HG03575 (cell line): ENCODE measurements at regions not wholly inside any gene's neighbourhood (a gene's known extent, or its start where the extent isn't known, plus 50 kb on each side); places are given as distances from the start of the nearest gene placed in this dataset.

Source experiments
- ATAC-seq: cut with Tn5 transposase; IDR thresholded peaks from one replicate; pipeline ENCODE4 v1.9.1; 2021; ENCODE audit not compliant: unreplicated experiment, insufficient number of reproducible peaks, low FRiP score; ENCODE audit errors: extremely low read depth

DNA sequence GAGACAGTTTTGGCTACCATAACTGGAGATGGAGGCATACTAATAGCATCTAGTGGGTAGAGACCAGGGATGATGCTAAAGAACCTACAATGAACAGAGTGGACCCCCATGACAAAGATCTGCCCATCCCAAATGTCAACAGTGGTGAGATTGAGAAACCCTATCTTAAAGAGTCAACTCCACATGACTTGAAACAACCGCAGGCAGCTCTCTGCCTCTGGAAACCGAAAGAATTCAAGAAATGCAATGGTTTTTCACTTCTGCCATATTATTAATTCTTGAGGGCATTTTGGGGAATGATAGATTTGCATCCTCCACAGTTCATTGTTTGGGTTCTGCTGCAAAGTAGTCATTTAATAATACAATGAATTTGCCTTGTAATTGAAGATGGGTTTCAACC is 463.4 kb downstream of the MAFB start:
- no peak for ATAC-seq

- no peak for ATAC-seq
Observed at GRCh38 chr20:40223810-40224209, 465.2 kb downstream of the MAFB start.

DNA sequence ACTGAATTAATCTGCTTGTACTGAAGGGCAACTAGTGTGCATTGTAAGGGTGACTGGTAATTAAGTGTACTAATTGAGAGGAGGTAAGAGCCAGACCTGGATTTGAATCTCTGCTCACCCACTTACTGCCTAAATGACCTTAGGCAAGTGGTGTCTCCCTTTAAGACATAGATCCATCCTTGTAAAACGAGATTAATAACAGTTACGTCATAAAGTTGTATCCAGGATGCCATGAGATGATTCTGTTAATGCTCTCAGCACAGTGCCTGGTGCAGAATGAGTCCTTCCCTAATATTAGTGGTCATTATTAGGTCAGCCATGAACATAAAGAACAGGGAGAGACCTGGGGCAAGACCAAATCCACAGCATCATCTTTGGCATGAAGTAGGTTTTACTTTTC is 470.1 kb downstream of the MAFB start:
- no peak for ATAC-seq

DNA sequence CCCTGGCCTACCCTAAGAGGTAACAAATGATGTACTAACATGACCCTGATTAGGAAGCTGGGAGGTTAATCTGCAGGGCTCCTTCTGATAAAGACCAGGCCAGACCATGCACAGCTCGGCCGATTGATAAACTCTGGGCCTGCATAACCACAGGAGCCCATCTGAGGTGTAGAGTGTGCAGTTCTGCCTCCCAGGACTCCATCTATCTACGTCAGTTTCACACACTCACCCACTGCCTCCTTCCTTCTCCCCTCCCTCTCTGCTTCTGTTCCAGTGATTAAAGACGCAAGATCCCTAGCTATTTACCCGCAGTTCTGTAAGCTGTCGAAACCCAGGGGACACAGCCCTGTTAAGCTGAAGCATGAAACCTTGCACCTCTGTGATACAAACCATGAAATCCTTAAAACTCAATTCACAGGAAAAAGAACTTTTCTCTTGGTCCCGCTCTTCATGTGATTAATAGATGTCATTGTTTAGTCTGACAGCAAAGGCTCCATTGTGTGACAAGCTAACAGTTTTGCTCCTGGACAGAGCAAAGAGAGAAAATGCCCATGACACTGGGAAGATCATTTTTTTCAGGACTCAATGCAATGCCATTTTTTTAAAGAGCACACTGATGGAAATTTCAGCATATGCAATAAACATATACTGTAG is 470.6 kb downstream of the MAFB start:
- no peak for ATAC-seq

DNA sequence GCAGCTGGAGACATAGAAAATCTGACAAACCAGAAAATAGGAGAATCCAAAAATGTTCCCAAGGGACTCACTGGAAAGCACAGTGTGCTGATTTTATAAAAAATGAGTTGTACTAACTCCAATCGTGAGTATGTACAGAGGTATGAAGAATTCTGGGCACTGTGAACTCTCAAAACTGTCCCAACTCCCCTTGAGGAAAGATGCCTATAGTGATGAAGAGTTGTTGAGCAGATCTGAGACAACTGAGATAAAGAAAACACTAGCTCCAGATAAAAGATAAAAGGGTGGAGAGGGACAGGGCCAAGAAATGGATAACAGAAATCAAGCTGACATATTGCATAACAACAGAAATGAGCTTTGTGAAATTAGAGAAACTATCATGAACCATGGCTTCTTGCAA is 481.4 kb downstream of the MAFB start:
- no peak for ATAC-seq

DNA sequence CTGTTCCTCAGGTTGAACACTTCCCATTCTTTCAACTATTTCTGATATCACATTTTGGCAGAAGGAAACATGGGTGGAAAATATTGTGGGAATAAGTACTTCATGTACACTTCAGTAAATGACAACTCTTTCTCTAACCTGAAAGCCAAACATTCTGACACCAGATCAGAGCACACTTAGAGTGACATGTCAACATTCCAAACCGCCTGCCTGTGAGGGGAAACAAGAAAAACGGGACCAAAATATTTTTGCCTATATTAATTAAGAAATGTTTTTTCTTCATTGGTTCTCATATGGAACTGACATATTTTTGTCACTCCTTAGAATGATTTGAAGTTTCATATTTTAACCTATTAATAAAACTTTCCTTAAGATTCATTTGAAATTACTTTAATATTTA is 483.1 kb downstream of the MAFB start:
- no peak for ATAC-seq

GRCh38 chr20:40203032-40203431 is 486.0 kb downstream of the MAFB start:
- ATAC-seq: no peak

- ATAC-seq: no peak
Observed at GRCh38 chr20:40197691-40198090, 491.3 kb downstream of the MAFB start.

GRCh38 chr20:40196846-40197436 is 492.1 kb downstream of the MAFB start:
- no peak for ATAC-seq

DNA sequence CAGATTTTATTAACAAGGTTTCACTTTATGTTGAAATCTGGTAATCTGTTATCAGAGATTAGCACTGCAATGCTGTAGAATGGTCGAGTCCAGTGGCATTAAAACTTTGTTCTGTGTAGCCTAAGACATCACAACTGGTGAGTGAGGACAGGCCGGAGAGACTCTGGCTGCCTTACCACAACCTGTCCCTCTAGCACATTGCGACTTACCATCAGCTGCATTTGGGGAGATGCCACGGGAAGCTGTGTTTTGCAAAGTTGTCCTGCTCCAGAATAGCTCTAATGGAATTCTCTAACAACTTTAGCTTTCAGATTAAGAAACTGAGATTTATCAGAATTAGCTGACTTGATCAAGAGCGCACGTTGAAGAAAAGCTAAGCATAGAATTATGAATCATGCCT is 493.3 kb downstream of the MAFB start:
- ATAC-seq: no peak

GRCh38 chr20:40192529-40192928 is 496.5 kb downstream of the MAFB start:
- no peak for ATAC-seq

GRCh38 chr20:40192081-40192480 is 497.0 kb downstream of the MAFB start:
- ATAC-seq: no peak

DNA sequence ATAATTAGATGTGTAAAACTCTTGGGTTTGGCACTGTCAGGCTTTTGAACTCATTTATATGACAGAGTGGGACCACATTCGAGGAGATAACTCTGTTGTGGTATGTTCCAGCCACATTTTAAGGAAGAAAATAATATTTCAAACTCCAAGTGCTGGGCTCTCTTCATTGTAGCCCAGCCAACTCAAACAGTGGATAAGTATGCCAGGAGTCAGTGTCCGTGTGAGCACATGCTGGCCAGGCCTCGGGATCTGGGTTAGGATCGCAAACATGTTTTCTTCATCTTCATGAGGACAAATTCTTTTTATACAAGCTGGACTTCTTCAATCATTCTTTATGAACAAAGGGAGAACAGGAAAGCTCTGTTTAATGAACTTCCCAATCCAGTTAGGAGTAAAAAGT is 497.5 kb downstream of the MAFB start:
- no peak for ATAC-seq

DNA sequence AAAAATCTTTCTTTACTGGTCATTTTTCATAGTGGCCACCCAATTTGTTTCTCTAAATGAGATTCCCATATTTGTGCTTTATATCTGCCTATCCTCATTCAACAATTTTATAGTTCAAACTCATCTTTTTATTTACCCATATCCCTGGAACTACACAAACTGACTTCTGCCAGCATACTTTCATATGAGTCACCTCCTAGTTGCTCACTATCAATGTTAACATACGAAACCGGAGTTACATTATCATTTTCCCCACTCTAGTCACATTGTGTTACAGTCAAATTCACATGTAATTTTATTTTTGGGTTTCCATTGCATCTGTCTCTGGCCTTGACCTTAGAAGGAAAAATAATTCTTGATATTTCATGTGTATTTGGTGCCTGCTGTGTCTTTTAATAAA is 499.4 kb downstream of the MAFB start:
- no peak for ATAC-seq

- ATAC-seq: no peak
Observed at GRCh38 chr20:40188319-40188718, 500.7 kb downstream of the MAFB start.

GRCh38 chr20:40186826-40187225 is 502.2 kb downstream of the MAFB start:
- ATAC-seq: no peak

- no peak for ATAC-seq
Observed at GRCh38 chr20:40181676-40182075, 507.4 kb downstream of the MAFB start.

- ATAC-seq: no peak
Observed at GRCh38 chr20:40176098-40176841, 512.8 kb downstream of the MAFB start.

DNA sequence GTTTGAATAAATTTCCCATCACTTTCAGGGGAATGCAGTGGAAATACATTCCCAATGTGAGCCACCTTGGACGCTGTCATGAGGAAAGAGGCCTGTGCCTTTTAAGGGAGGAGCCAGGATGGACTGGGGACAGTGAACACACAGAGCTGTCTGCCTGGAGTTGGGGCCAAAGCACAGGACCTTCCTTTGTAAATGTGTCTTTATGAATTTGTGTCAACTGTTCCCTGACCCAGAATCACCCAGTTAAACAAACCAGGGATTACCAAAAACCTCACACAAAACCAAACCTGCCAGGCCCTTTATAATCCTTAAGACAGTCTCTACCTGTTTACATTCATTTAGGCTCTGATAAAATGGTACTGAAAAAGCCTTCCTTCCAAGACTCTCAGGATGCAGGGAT is 513.7 kb downstream of the MAFB start:
- no peak for ATAC-seq

DNA sequence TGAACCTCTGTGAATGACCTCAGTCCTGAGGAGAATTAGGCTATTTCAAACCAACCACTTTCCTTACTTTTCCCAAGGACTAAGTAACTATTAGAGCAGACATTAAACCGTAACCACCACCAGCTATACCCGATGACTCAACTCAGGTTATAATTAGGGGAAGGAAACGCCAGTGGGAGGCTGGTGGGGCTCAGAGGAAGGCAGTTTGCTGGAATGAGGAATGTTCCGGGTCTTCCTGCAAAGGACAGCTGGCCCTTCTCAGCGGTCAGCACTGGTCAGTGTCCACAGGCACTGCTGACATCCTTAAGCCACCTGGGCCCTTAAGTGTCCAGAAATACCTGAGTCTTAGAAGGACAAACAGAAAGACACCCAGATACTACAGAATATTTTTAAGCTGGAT is 515.2 kb downstream of the MAFB start:
- no peak for ATAC-seq
